HG03354 (cell line): ENCODE measurements at regions not wholly inside any gene's neighbourhood (a gene's known extent, or its start where the extent isn't known, plus 50 kb on each side); places are given as distances from the start of the nearest gene placed in this dataset.
"Not testable (repeated sequence)": the region's sequence is repeated elsewhere in the genome, so short reads cannot be mapped to it uniquely, and the experiment has no call there.

Experiments
- ATAC-seq: cut with Tn5 transposase; IDR thresholded peaks from one replicate; pipeline ENCODE4 v1.9.1; 2021; ENCODE audit warnings: mild to moderate bottlenecking; ENCODE audit not compliant: unreplicated experiment, poor library complexity, severe bottlenecking

DNA sequence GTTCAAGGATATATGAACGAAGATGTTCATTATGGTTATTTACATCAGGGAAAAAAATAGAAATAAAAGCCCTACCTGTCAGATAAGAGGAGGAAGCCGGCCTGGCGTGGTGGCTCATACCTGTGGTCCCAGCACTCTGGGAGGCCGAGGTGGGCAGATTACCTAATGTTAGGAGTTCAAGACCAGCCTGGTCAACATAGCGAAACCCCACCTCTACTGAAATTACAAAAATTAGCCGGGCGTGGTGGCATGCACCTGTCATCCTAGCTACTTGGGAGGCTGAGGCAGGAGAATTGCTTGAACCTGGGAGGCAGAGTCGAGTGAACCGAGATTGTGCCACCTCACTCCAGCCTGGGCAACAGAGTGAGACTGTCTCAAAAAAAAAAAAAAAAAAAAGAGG, 328.8 kb upstream of the SFRP2 start:
- ATAC-seq = not testable (repeated sequence)

DNA sequence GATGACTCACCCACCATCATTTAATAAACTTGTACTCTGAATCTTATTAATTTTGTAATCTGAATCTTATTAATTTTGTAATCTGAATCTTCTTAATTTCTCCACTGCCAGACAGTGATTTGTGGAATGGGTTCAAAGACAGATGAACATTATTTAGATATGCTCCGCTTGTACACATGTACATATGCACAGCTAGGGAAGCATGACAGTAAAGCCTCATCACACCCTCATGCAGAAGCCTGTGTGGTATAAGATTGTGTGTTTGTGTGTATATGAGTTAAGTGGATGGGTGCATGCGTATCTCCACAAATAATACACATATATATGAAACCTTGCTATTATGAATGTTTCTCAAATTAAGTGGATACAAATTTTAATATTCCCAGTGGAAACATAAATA, 318.5 kb upstream of the SFRP2 start:
- ATAC-seq = no peak

DNA sequence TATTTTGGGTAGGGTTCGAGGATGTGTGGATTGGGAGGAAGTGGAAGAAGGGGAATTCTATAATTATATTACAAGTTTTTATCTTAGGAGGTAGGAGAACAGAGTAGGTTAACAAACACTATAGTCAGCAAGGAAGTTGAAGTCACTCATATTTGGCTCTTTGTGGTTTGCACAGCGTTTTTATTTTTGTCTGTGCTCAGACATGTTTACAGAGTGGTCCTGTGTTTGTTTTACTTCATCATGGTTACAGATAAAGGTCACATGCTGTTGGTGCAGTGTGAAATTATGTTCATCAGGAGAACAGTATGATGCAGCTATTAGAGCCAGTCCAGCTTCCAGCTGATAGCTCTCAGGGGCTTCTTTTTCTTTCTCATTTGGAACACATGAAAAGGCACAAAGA, 299.9 kb upstream of the SFRP2 start:
- ATAC-seq = no peak

DNA sequence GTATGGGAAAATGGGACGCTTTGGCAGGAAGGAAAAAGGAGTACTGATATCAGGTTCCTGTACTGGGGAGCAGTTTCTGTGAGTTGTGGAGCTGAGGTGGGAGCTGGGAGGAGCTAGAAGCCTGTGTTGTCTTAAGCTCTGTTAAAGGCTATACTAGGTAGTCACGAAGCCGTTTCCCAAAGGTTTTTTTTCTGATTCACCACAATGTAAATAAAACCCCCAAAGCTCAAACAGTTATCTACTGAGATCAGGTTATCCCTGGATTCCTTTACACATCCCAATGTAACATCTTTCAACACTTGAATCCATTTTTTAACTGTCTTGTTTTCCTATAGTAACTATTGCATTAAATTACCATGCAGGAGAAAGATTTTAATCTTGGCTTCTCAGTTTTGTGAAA, 297.4 kb upstream of the SFRP2 start:
- no peak for ATAC-seq

DNA sequence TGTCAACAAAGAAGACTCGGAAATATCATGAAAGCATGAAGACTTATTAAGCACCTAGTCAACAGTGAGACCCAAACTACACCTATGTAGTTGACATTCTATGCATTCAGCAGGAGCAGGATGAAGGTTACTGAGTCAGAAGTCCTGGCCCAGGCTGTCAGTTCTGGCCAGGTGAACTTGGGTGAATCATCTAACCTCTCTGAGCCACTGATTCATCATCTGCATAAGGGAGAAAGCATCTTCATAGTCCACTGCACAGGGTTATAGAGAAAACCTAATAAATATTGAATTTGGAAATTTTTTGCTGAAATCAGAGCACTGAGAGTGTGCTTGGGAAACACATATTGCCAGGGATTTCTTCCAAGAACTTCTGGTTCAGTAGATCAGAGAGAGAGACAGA, 296.0 kb upstream of the SFRP2 start:
- ATAC-seq = no peak

DNA sequence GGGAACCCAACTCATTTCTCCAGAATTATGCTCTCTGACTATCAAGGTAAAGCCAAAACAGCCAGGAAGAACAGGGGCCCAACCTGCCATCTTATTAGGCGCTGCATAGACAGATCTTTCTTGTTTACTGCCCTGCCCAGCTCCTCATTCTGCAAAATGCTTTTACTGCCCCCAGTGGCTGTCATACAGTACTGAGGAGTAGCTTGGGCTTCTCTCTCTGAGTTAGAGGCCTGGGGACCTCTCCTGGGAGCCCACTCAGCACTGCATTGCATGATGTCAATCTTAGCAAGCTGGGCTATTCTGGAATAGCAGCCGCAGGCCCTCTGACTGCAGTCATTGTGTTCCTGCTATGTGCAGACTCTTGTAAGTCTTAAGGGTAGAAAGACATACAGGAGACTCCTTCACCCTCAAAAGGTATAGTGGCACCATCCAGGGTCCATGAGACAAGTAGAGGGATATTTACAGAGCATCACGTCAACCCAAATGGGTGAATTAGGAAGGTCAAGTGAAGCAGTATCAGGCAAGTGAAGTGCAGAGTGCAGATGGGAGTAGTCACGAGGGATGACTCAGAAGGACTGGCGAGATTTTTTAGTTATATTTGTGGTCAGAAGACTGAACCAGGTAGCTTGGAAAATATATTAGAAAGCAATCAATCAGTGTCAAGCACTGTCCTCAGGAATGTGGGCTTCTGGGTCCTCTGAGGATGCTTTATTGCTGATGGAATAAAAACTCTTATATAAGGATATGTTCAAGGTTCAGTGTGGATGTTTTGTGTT, 294.1 kb upstream of the SFRP2 start:
- ATAC-seq = no peak

DNA sequence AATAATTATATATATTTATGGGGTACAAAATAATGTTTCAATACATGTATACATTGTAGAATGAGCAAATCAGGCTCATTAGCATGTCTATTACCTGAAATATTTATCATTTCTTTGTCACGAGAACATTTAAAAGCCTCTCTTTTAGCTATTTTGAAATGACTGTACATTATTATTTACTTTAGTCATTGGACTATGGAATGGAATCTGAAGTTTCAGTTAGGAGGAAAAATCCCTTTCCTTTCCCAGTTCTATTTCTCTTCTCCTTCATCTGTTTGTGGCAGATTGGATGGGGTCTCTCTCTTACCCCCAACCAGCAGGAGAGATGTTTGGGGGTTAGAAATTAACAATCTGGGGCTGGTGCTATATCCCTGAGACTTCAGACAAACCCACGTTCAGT, 292.5 kb upstream of the SFRP2 start:
- no peak for ATAC-seq

DNA sequence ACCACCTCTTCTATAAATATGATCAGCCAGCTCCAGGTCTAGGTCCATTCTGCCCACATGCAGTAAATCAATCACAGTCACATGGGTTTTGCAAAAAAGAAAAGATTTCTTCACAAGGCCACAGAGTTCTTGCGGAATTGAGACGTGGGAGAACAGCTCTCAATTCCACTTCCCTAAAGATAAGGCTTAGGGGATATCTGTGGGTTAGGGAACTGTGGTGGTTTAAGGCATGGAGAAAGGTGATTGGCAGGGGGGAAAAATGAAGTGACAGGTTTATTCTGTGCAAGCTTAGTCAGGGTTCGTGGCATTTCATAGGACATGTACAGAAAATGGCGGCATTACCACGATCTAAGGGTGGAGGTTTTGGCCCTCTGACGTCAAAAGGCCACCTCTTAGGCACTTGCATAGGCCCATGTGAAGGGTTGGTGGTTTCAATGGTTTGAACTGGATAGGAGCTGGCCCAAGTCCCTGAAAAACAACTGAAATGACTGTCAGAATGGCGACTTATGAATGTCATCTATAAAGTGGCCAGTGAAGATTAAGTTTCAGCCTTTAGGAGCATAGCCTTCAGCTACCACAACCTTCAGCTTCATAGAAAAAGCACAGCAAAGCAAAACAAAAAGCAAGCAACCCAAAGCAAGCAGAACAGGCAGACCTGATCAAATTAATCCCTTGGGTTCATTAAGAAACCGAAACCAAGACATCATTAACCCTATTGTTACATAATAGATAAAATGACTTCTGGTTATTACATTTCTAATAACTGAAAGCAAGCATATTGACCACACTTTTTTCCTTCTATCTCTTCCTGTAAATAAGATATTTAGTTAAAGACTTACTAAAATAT, 289.8 kb upstream of the SFRP2 start:
- no peak for ATAC-seq

DNA sequence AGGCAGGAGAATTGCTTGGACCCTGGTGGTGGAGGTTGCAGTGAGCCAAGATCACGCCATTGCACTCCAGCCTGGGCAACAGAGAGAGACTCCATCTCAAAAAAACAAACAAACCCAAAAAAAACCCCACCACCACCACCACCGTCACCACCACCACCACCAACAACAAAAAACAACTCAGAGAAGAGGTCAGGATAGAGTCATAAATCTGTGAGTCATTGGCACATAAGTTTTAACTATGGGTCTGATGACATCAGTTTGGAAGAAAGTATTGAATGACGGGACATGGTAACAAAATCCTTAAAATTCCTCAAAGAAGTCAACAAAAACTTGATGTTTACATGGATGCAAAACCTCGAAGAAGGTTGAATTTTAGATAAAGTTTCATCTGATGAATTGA, 288.0 kb upstream of the SFRP2 start:
- ATAC-seq = no peak

DNA sequence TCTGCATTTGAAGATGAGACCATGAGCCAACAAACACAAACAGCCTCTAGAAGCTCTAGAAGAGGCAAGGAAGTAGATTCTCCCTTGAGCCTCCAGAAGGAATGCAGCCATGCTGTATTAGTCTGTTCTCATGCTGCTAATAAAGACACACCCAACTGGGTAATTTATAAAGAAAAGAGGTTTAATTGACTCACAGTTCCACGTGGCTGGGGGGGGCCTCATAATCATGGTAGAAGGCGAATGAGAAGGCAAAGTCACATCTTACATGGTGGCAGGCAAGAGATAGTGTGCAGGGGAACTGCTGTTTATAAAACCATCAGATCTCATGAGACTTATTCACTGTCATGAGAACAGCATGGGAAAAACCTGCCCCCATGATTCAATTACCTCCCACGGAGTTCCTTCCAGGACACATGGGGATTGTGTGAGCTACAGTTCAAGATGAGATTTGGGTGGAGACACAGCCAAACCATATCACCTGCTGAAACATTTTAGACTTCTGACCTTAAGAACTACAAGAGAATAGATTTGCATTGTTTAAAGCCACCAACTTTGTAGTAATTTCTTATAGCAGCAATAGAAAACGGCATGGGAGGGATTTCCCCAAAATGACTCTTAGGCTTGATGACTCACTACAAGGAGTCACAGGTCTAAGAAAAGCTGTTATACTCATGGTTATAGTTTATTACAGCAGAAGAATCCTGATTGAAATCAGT, 284.4 kb upstream of the SFRP2 start:
- ATAC-seq = no peak

DNA sequence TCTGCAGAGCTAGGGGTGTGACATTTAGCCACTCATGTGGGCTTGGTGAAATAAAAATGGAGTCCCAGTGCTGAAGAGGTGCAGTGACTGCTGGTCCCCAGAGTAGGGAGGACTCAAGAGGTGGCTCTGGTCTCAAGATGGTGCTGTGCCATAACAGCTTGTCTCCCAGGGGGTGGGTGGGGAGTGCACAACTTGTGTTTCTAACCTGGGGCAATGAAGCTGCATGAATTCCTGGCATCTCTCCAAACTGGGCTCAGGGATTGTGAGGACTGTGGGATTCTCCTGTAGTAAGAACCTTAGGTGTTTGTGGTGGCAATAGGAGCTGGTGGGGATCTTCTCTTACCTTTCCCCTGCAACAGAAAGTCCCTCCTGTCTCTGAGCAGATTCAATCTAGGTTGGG, 278.9 kb upstream of the SFRP2 start:
- no peak for ATAC-seq

DNA sequence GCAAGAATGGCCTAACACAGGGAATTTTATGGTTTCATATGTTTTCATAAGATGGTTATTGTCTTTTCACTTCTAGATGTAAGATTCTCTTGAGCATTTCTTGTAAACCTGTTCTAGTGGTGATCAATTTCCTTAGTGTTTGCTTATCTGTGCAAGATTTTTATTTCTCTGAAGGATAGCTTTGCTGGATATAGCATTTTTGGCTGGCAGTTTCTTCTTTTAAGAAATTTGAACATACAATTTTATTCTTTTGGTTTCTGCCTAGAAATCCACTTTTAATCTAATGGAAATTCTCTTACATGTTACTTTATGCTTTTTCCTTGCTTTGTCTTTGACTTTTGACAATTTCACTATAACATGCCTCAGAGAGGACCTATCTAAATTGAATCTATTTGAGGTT, 276.5 kb upstream of the SFRP2 start:
- ATAC-seq = no peak

DNA sequence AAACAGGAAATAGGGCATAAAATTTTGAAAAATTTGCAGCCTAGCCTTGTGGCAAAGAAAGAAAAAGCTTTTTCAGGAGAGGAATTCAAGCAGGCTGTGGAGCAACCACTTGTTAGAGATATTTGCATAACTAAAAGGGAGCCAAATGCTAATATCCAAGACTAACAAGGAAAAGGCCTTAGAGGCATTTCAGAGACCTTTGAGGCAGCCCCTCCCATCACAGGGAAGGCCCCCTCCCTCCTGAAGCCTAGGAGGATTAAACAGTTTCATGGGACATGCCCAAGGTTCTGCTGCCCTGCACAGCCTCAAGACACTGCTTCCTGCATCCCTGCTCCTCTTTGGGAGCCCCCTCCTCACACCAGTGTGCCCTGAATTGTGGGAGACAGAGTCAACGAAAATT, 275.4 kb upstream of the SFRP2 start:
- ATAC-seq = no peak

DNA sequence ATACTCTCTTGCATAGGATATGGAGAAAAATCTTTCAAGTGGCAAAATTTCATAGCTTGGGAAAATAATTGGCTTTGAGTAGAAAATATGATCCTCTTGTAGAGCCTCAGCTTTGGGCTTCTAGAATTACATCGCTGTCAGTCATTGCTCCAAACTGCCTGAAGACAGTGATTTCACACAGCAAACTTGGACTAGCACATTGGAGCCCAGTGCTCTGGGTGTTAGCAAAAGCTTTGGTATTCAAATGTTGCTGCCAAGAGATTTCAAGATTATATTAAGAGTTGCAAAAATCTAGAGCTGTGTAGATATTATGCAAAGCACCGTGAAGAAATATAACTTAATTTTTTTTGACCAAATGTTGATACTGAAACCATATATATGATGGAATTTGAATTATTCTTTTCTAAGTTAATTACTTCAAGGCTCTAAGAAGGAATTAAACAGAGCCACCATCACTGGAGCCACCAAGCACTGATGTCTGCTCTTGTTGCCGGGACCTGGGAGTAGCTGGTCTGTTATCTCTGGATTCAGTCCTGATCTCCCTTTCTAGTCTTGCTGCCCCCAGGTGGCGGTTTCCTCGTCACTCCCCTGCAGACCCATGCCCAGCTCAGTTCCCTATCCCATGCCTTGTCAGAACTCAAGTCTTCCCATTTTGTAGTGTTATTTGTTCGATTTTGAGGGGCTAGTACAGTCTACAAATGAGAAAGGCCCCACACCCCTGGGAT, 260.7 kb upstream of the SFRP2 start:
- ATAC-seq = no peak

DNA sequence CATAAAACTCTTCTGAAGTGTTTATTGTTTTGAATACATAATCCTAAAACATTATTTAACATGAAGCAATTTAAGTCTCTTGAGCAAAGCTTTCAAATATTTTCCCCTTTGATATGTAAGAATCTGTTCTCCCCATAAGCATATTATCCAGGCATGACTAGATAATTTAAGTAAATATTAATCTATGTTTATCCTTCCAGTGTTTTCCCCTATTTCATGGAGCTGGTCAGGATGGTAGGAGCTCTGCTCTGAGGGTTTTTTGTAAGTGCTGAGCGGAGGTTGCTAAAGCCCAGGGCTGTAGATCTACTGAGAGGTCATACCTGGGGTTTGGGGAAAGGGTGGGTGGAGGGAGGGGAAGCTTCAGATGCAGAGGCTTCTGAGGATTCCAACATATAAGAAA, 258.9 kb upstream of the SFRP2 start:
- ATAC-seq = no peak

DNA sequence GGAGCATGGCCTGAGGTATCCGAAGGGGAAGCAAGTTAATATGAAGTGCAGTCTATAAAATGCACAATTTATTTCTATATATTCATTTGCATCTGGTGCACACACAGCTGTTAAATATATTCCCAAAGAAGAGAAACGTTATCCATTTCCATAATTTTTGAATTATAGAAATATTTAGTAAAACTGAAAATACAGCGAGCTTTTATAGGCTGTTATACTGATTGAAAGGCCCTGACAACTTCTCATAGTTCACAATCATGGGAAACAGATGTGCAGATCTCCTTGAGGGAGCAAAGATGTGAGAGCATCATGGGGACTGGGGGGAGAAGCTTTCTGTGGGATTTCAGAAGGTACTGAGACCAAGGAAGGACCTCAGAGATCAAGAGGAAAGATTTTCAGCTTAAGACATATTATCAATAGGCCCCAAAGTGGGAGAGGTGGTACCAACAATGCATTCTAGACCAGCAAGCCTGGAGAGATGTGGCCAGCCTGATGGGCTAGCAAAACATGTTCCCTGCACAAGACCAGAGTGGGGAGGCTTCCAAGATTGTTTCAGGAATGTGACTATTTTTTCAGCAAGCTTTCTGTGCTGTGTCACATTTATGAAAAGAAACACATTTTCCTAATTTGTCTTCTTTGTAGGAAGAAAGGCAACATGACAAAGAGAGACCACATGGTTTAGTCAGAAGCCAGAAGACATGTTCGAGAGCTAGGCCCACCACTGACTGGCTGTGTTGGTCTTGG, 256.0 kb upstream of the SFRP2 start:
- no peak for ATAC-seq

DNA sequence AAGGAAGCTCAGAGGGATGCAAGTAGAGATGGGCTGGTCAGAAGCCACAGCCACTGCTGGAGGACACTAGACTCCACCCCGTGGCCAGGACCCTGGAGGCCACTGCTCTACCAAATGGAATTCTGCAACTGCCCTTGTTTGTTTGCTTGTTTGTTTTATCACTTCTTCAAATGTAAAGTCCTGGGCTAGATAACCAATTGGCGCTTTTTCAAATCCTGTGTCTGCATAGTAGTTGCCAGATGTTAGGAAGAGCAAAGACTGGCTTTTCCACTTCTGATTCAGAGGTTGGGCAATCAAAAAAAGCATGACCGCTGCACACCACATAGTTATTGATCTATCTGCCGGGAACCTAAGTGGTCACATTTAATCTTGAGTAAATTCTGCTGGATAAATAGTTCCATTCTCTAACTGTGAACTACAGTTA, 255.2 kb upstream of the SFRP2 start:
- ATAC-seq = no peak

DNA sequence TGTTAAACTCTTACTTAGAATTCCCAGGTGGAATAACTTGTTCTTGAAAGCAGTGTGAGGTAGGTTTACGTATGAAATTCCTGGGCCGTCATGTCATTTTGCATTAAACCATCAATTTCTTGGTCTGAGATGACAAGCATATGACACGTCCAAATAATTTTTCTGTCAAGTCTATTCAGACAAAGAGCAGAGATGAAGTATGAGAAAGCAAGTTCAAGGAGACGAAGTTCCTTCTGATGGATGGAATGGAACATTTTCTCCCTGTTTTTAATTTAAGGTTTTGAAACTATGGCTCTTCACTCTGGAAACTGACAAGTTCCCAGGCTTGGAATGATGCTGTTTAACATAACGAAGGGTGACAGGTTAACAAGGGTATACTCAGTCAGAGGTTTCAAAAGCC, 252.8 kb upstream of the SFRP2 start:
- ATAC-seq = no peak
